ENCODE measurements at regions not wholly inside any gene's neighbourhood (a gene's known extent, or its start where the extent isn't known, plus 50 kb on each side); places are given as distances from the start of the nearest gene placed in this dataset.
"Not testable (repeated sequence)": the region's sequence is repeated elsewhere in the genome, so short reads cannot be mapped to it uniquely, and the experiment has no call there.

DNA sequence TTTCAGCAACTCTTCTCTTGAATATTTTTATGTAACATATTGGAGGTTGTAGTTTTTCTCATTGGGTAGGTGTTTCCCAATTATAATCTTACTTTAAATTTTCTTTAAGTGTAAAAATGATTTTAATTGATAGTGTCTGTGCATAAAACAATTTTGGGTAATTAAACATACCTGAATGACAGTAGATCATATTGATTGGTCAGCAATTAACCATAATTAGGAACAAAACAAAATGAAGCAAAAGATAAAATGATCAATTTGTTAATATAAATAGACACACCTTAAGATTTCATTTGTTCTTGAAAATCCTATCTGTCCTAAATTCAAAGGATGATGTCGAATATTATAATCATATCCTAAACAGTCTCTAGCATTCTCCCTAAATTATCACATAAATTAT, 468.3 kb downstream of the PDZRN4 start:
- DNase-seq = no peak

- DNase-seq = no peak
Observed at GRCh38 chr12:41653386-41654326, 465.5 kb downstream of the PDZRN4 start.

GRCh38 chr12:41652981-41653380, 464.9 kb downstream of the PDZRN4 start:
- no peak for DNase-seq

DNA sequence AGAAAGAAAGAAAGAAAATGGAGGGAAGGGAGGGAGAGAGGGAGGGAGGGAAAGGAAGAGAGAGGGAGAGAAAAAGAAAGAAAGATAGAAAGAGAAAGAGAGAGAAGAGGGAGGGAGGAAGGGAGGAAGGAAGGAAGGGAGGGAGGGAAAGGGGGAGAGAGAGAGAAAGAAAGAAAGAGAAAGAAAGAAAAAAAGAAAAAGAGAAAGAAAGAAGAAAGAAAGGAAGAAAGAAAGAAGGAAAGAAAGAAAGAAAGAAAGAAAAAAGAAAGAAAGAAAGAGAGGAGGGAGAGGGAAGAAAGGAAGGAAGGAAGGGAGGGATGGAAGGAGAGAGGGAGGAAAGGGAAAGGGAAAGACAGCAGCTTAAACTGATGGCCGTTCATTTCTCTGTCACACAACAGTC, 457.5 kb downstream of the PDZRN4 start:
- DNase-seq = no peak

DNA sequence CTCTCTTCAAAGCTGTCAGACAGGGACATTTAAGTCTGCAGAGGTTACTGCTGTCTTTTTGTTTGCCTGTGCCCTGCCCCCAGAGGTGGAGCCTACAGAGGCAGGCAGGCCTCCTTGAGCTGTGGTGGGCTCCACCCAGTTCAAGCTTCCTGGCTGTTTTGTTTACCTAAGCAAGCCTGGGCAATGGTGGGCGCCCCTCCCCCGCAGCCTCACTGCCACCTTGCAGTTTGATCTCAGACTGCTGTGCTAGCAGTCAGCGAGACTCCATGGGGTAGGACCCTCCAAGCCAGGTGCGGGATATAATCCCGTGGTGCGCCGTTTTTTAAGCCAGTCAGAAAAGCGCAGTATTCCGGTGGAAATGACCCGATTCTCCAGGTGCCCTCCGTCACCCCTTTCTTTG, 454.7 kb downstream of the PDZRN4 start:
- DNase-seq = not testable (repeated sequence)

- no peak for DNase-seq
Observed at GRCh38 chr12:41636653-41637052, 448.5 kb downstream of the PDZRN4 start.

DNA sequence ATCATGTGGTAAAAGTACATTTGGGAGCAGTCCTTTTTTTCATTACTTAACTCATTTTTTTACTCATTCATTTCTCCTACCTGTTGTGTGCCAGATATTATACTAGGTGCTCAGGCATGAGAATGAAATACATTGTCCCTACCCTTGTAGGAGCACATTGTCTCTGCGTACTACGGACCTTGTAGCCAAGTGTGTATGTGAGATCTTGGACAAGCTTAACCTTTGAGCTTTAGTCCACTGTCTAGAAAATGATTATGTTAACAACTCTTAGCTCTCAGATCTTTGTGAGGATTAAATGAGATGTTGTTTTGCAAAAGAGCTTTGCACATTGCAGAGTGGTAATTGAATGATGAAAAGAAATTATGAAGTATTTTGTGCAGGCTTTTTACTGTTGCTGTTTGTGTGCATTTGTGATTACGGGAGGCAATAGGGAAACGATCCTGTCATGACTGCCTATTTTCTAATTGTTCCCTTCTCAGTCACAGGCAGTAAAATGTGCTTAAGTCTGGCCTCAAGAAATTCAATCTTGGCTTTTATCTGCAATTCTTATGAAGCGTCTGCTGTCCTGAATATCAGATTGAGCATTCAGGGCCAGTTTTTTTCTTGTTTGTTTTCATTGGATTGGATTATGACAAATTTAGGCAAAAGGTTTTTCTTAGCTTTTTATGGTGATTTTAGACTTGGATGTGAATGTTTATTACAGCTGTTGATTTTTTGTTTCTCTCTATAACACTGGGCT, 447.7 kb downstream of the PDZRN4 start:
- no peak for DNase-seq

DNA sequence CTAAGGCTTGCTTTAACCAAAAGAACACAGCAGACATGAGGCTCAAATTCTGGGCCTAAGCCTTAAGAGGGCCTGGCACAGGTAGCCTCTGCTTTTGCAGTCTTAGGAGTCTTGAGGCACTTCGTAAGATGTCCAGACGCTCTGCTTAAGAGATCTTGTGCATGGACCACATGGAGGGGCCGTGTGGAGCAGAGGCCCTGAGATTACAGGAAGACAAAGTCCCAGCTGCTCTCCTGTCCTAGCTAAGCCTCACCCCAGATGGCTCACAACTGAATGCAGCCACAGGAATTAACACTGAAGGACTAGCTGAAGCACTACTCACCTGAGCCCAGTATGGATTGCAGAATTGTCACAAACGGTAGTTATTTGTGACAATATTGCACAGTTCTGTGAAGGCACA, 446.0 kb downstream of the PDZRN4 start:
- no peak for DNase-seq

- no peak for DNase-seq
Observed at GRCh38 chr12:41629611-41630010, 441.5 kb downstream of the PDZRN4 start.

- no peak for DNase-seq
Observed at GRCh38 chr12:41627476-41627875, 439.4 kb downstream of the PDZRN4 start.

GRCh38 chr12:41624571-41624970, 436.5 kb downstream of the PDZRN4 start:
- no peak for DNase-seq
